ENCODE measurements at regions not wholly inside any gene's neighbourhood (a gene's known extent, or its start where the extent isn't known, plus 50 kb on each side); places are given as distances from the start of the nearest gene placed in this dataset.
A peak's percentile ranks its signal among the peaks of the same experiment; 100 is the strongest.

GRCh38 chr4:145418739-145419138, 62.9 kb upstream of the SMAD1 start:
- Histone ChIP-seq H3K36me3 (ENCODE audit: insufficient read depth in 1 of 2, low read depth in 1 of 2) (no peaks in the 10 kb centered on the region), H3K27ac (no peak overlapping the region), H3K27me3 (ENCODE audit: insufficient read depth in 3 of 3, low read length in 2 of 3) (no peaks in the 10 kb centered on the region), H3K9me3 (peaks cover 8% of the 10 kb centered on the region), H3K4me1 (no peaks in the 10 kb centered on the region), H3K4me3 (peak overlapping the region; percentile 35)
- intact Hi-C loops (cut with DNase I) = no loop called here
- ATAC-seq = peak; percentile 50 to 85 (median 78)
- WGBS, 3 donors = 26 to 35% (median 26%) methylated on average over 4 of the region's 4 CpGs
- no peak for DNase-seq
- no peak for TF ChIP-seq CTCF (IDR thresholded peaks at IDR 0.05)

GRCh38 chr4:145417348-145418130, 64.1 kb upstream of the SMAD1 start:
- TF ChIP-seq CTCF (IDR thresholded peaks at IDR 0.05) = no peak
- 96 to 98% (median 97%) methylated on average over 5 of the region's 5 CpGs for WGBS, 3 donors
- intact Hi-C loops (cut with DNase I) = no loop called here

GRCh38 chr4:145414841-145415240, 66.8 kb upstream of the SMAD1 start:
- Histone ChIP-seq H3K9me3 (no peaks in the 10 kb centered on the region), H3K4me3 (no peak overlapping the region), H3K36me3 (ENCODE audit: insufficient read depth in 1 of 2, low read depth in 1 of 2) (no peaks in the 10 kb centered on the region), H3K27ac (no peak overlapping the region), H3K4me1 (no peaks in the 10 kb centered on the region), H3K27me3 (ENCODE audit: insufficient read depth in 3 of 3, low read length in 2 of 3) (no peaks in the 10 kb centered on the region)
- no peak for ATAC-seq
- no peak for TF ChIP-seq CTCF (IDR thresholded peaks at IDR 0.05)
- 51 to 76% (median 66%) methylated on average over 1 of the region's 1 CpG for WGBS, 3 donors
- DNase-seq = no peak
- intact Hi-C loops (cut with DNase I) = no loop called here

More at GRCh38 chr4:145417348-145418130, 64.1 kb upstream of the SMAD1 start:
- Histone ChIP-seq H3K27me3 (ENCODE audit: insufficient read depth in 3 of 3, low read length in 2 of 3) (no peaks in the 10 kb centered on the region), H3K4me1 (no peaks in the 10 kb centered on the region), H3K4me3 (no peak overlapping the region), H3K27ac (no peak overlapping the region), H3K36me3 (ENCODE audit: insufficient read depth in 1 of 2, low read depth in 1 of 2) (no peaks in the 10 kb centered on the region), H3K9me3 (no peaks in the 10 kb centered on the region)
- DNase-seq = no peak
- no peak for ATAC-seq

- H3K36me3 ChIP-seq (ENCODE audit: insufficient read depth in 1 of 2, low read depth in 1 of 2) = no peaks in the 10 kb centered on the region
- H3K27ac ChIP-seq = no peak overlapping the region
- WGBS, 3 donors = 68 to 85% (median 85%) methylated on average over 1 of the region's 1 CpG
- H3K4me3 ChIP-seq = no peak overlapping the region
- no peak for DNase-seq
- intact Hi-C loops (cut with DNase I) = no loop called here
- H3K27me3 ChIP-seq (ENCODE audit: insufficient read depth in 3 of 3, low read length in 2 of 3) = no peaks in the 10 kb centered on the region
- TF ChIP-seq CTCF (IDR thresholded peaks at IDR 0.05) = no peak
- ATAC-seq = no peak
- H3K4me1 ChIP-seq = no peaks in the 10 kb centered on the region
- no peaks in the 10 kb centered on the region for H3K9me3 ChIP-seq
These were observed 67.4 kb upstream of the SMAD1 start for GRCh38 chr4:145414226-145414625.

GRCh38 chr4:145406970-145407369, 74.7 kb upstream of the SMAD1 start:
- Histone ChIP-seq H3K4me3 (no peak overlapping the region), H3K9me3 (no peaks in the 10 kb centered on the region), H3K36me3 (ENCODE audit: insufficient read depth in 1 of 2, low read depth in 1 of 2) (no peaks in the 10 kb centered on the region), H3K27me3 (ENCODE audit: insufficient read depth in 3 of 3, low read length in 2 of 3) (no peaks in the 10 kb centered on the region), H3K27ac (no peak overlapping the region), H3K4me1 (no peaks in the 10 kb centered on the region)
- no peak for DNase-seq
- intact Hi-C loops (cut with DNase I) = no loop called here
- ATAC-seq = no peak
- no peak for TF ChIP-seq CTCF (IDR thresholded peaks at IDR 0.05)

Measured in psoas muscle (tissue), 7 donors.